Endothelial cell of umbilical vein (primary cell): ENCODE measurements at regions not wholly inside any gene's neighbourhood (a gene's known extent, or its start where the extent isn't known, plus 50 kb on each side); places are given as distances from the start of the nearest gene placed in this dataset.
A peak's percentile ranks its signal among the peaks of the same experiment; 100 is the strongest.
"Not testable (repeated sequence)": the region's sequence is repeated elsewhere in the genome, so short reads cannot be mapped to it uniquely, and the experiment has no call there.

Source experiments
- BruUV-seq: library from RNA; stranded (reverse); fragments of 400-500 nt; replicated peaks from 2 replicates; lab custom pipeline; 2021; lab: Mats Ljungman, UMichigan
- CTCF ChIA-PET: fragments of 300-600, 350-600 bp; sonication (Branson Sonifier 250); formaldehyde crosslinking; loops from one replicate; lab custom pipeline; 2021; ENCODE audit warnings: antibody characterized with exemption, inconsistent platforms; lab: Charles Lee
- POLR2A ChIA-PET: fragments of 300-600, 350-600 bp; sonication (Branson Sonifier 250); formaldehyde crosslinking; loops from one replicate; lab custom pipeline; 2021; ENCODE audit warnings: antibody characterized with exemption, inconsistent platforms; lab: Charles Lee
- DNase-seq: peaks from one replicate; pipeline ENCODE4 v3.0.0-alpha.2; 2011; ENCODE audit warnings: low read depth, low spot score
- FAIRE-seq: peaks from 2 replicates; lab custom pipeline; 2011; peaks lifted over from hg19 to GRCh38; lab: Jason Lieb, UNC
- H2AFZ ChIP-seq: 2 replicates; pipeline ENCODE4 v1.6.0; 2012; ENCODE audit warnings: low read depth, low read length, control low read depth, inconsistent platforms
- H3K27ac ChIP-seq: 2 replicates; pipeline ENCODE4 v1.5.1; 2011; ENCODE audit warnings: low read depth, mild to moderate bottlenecking, control low read depth, low read length, moderate library complexity; ENCODE audit not compliant: insufficient read depth
- H3K27me3 ChIP-seq, 2 experiments: 2 replicates each; pipeline versions ENCODE4 v1.6.0 to v1.6.1; 2011; ENCODE audit warnings: low read length in 2 of 2, mixed read lengths in 1 of 2; ENCODE audit not compliant: control insufficient read depth in 2 of 2, insufficient read depth in 2 of 2
- H3K36me3 ChIP-seq, 2 experiments: 2 replicates in 1 of 2; 3 replicates in 1 of 2; pipeline ENCODE4 v1.5.1; 2011; ENCODE audit warnings: low read length in 2 of 2, mild to moderate bottlenecking in 1 of 2, moderate library complexity in 1 of 2; ENCODE audit not compliant: control insufficient read depth in 2 of 2, insufficient read depth in 2 of 2; ENCODE audit errors: extremely low read depth in 1 of 2
- H3K4me1 ChIP-seq: 3 replicates; pipeline ENCODE4 v1.5.1; 2011; ENCODE audit warnings: mild to moderate bottlenecking, low read length; ENCODE audit not compliant: control insufficient read depth, insufficient read depth; ENCODE audit errors: extremely low read depth
- H3K4me2 ChIP-seq: 2 replicates; pipeline ENCODE4 v1.6.1; 2011; ENCODE audit warnings: low read length, control low read depth, mixed read lengths; ENCODE audit not compliant: insufficient read depth
- H3K4me3 ChIP-seq, 3 experiments: fragments of 200-600 bp in 1 of 3; sonication (generic), shearing (Covaris generic) in 1 of 3; replicated peaks in 1 of 3; 2 replicates each; pipeline ENCODE4 v1.5.1; 2011 to 2016; ENCODE audit warnings: control low read depth in 3 of 3, low read length in 3 of 3, mild to moderate bottlenecking in 2 of 3, inconsistent platforms in 1 of 3, low read depth in 1 of 3, moderate library complexity in 1 of 3; ENCODE audit not compliant: insufficient read depth in 1 of 3
- H3K79me2 ChIP-seq: 2 replicates; pipeline ENCODE4 v1.6.0; 2012; ENCODE audit warnings: low read length, inconsistent platforms; ENCODE audit not compliant: control insufficient read depth, insufficient read depth
- H3K9ac ChIP-seq: replicated peaks from 2 replicates; pipeline ENCODE3; 2011; ENCODE audit warnings: low read length, control low read depth; ENCODE audit not compliant: insufficient read depth; ENCODE audit errors: extremely low read depth
- H3K9me1 ChIP-seq: replicated peaks from 3 replicates; pipeline ENCODE4 v1.6.0; 2011; ENCODE audit warnings: mild to moderate bottlenecking, low read length; ENCODE audit not compliant: control insufficient read depth, insufficient read depth; ENCODE audit errors: extremely low read depth
- H3K9me3 ChIP-seq: replicated peaks from 2 replicates; pipeline ENCODE4 v1.5.1; 2012; ENCODE audit warnings: low read length, inconsistent platforms; ENCODE audit not compliant: control insufficient read depth, insufficient read depth
- H4K20me1 ChIP-seq: replicated peaks from 2 replicates; pipeline ENCODE3; 2011; ENCODE audit warnings: mild to moderate bottlenecking, low read length; ENCODE audit not compliant: control insufficient read depth, insufficient read depth; ENCODE audit errors: extremely low read depth
- dilution Hi-C: fragments of 300-500 bp; cut with MboI; formaldehyde crosslinking; loops from one replicate; pipeline ENCODE4 v1.15.0; 2019; ENCODE audit warnings: low sequenced_read_pairs; ENCODE audit not compliant: extremely low pct_ligation_motif_present
- intact Hi-C: fragments of 100-400 bp; cut with micrococcal nuclease; formaldehyde crosslinking; loops from one replicate; pipeline ENCODE4 v1.10.0; 2022

GRCh38 chr16:29298307-29298706, 108.2 kb downstream of the NPIPB11 start:
- intact Hi-C loops, FAIRE-seq, H3K27me3 ChIP-seq, POLR2A ChIA-PET, H4K20me1 ChIP-seq, H3K27ac ChIP-seq, H3K79me2 ChIP-seq, H2AFZ ChIP-seq, H3K4me2 ChIP-seq, H3K4me1 ChIP-seq, H3K4me3 ChIP-seq, DNase-seq, H3K36me3 ChIP-seq, H3K9me3 ChIP-seq, H3K9ac ChIP-seq, H3K9me1 ChIP-seq, BruUV-seq, CTCF ChIA-PET, dilution Hi-C loops: not testable (repeated sequence)

- H3K9me3 ChIP-seq, H3K27ac ChIP-seq, dilution Hi-C loops, H3K27me3 ChIP-seq, H3K36me3 ChIP-seq, H2AFZ ChIP-seq, H3K4me3 ChIP-seq, BruUV-seq, POLR2A ChIA-PET, CTCF ChIA-PET, DNase-seq, H3K4me2 ChIP-seq, intact Hi-C loops, FAIRE-seq, H4K20me1 ChIP-seq, H3K79me2 ChIP-seq, H3K9ac ChIP-seq, H3K4me1 ChIP-seq, H3K9me1 ChIP-seq: not testable (repeated sequence)
Observed at GRCh38 chr16:29297809-29298177, 108.7 kb downstream of the NPIPB11 start.

GRCh38 chr16:29297144-29297808, 109.2 kb downstream of the NPIPB11 start:
- dilution Hi-C loops, H3K4me2 ChIP-seq: not testable (repeated sequence)

GRCh38 chr16:29296176-29296575, 110.3 kb downstream of the NPIPB11 start:
- BruUV-seq, H3K27ac ChIP-seq, H3K9me1 ChIP-seq, H3K27me3 ChIP-seq, H3K79me2 ChIP-seq, H3K9me3 ChIP-seq, CTCF ChIA-PET, DNase-seq, intact Hi-C loops, dilution Hi-C loops, H4K20me1 ChIP-seq, H3K36me3 ChIP-seq, H2AFZ ChIP-seq, FAIRE-seq, H3K4me3 ChIP-seq, H3K9ac ChIP-seq, H3K4me1 ChIP-seq, POLR2A ChIA-PET, H3K4me2 ChIP-seq: not testable (repeated sequence)

More at GRCh38 chr16:29297144-29297808, 109.2 kb downstream of the NPIPB11 start:
- H3K4me3 ChIP-seq, CTCF ChIA-PET, H3K36me3 ChIP-seq, H3K9ac ChIP-seq, intact Hi-C loops, H2AFZ ChIP-seq, DNase-seq, H3K79me2 ChIP-seq, H3K27me3 ChIP-seq, H3K9me3 ChIP-seq, POLR2A ChIA-PET, H4K20me1 ChIP-seq, H3K27ac ChIP-seq, BruUV-seq, H3K9me1 ChIP-seq, H3K4me1 ChIP-seq: not testable (repeated sequence)
- FAIRE-seq: peak; percentile 63
